CD14-positive monocyte (primary cell): ENCODE measurements at regions not wholly inside any gene's neighbourhood (a gene's known extent, or its start where the extent isn't known, plus 50 kb on each side); places are given as distances from the start of the nearest gene placed in this dataset.

Experiments used
- DNase-seq, 3 donors: peaks; one replicate each; pipeline ENCODE4 v3.0.0-alpha.2; 2011 to 2022
- H2AFZ ChIP-seq: 2 replicates; pipeline ENCODE4 v1.6.0; 2012; ENCODE audit warnings: mild to moderate bottlenecking, low read depth, low read length, inconsistent platforms; ENCODE audit not compliant: insufficient read depth, poor library complexity, severe bottlenecking
- H3K27ac ChIP-seq, 2 donors: 1 replicate in 1 of 2; 2 replicates in 1 of 2; pipeline ENCODE4 v1.5.1; 2012 to 2013; ENCODE audit warnings: low read length in 2 of 2, control low read depth in 1 of 2, inconsistent platforms in 1 of 2, low read depth in 1 of 2, mild to moderate bottlenecking in 1 of 2
- H3K27me3 ChIP-seq, 2 donors: one replicate each; pipeline versions ENCODE4 v1.6.0 to v1.6.1; 2011 to 2013; ENCODE audit warnings: low read length in 2 of 2; ENCODE audit not compliant: control insufficient read depth in 2 of 2, insufficient read depth in 2 of 2
- H3K36me3 ChIP-seq, 2 donors: replicated peaks in 1 of 2; 1 replicate in 1 of 2; 2 replicates in 1 of 2; pipeline versions ENCODE4 v1.5.1 to v1.6.1; 2012 to 2013; ENCODE audit warnings: low read length in 2 of 2, control low read depth in 1 of 2, inconsistent platforms in 1 of 2, mild to moderate bottlenecking in 1 of 2; ENCODE audit not compliant: insufficient read depth in 2 of 2, control insufficient read depth in 1 of 2
- H3K4me1 ChIP-seq, 2 donors: 1 replicate in 1 of 2; 2 replicates in 1 of 2; pipeline versions ENCODE4 v1.5.1 to v1.6.1; 2012 to 2013; ENCODE audit warnings: low read length in 2 of 2, control low read depth in 1 of 2, inconsistent platforms in 1 of 2, mild to moderate bottlenecking in 1 of 2, moderate library complexity in 1 of 2; ENCODE audit not compliant: insufficient read depth in 2 of 2, control insufficient read depth in 1 of 2
- H3K4me2 ChIP-seq: replicated peaks from 2 replicates; pipeline ENCODE3; 2012; ENCODE audit warnings: low read length, moderate library complexity, mild to moderate bottlenecking; ENCODE audit not compliant: poor library complexity, severe bottlenecking; ENCODE audit errors: extremely low read depth
- H3K4me3 ChIP-seq, 3 experiments: fragments of 200-600 bp in 1 of 3; sonication (generic) in 1 of 3; replicated peaks in 1 of 3; 1 replicate in 2 of 3; 2 replicates in 1 of 3; pipeline ENCODE4 v1.5.1; 2011 to 2013; ENCODE audit warnings: low read length in 3 of 3, mild to moderate bottlenecking in 3 of 3, control low read depth in 2 of 3, low read depth in 2 of 3, inconsistent platforms in 1 of 3, moderate library complexity in 1 of 3
- H3K79me2 ChIP-seq: 2 replicates; pipeline ENCODE4 v1.6.0; 2012; ENCODE audit warnings: mild to moderate bottlenecking, control low read depth, inconsistent platforms, low read length, moderate library complexity; ENCODE audit not compliant: insufficient read depth
- H3K9ac ChIP-seq: 2 replicates; pipeline ENCODE4 v1.6.0; 2017; ENCODE audit warnings: low read length, mild to moderate bottlenecking; ENCODE audit not compliant: insufficient read depth, poor library complexity, severe bottlenecking
- H3K9me3 ChIP-seq, 2 donors: replicated peaks in 1 of 2; 1 replicate in 1 of 2; 2 replicates in 1 of 2; pipeline versions ENCODE4 v1.5.1 to v1.6.1; 2012 to 2013; ENCODE audit warnings: low read length in 2 of 2, control low read depth in 1 of 2; ENCODE audit not compliant: control insufficient read depth in 1 of 2, insufficient read depth in 1 of 2
- H4K20me1 ChIP-seq: 2 replicates; pipeline ENCODE4 v1.6.0; 2012; ENCODE audit warnings: mild to moderate bottlenecking, low read length, control low read depth, moderate library complexity; ENCODE audit not compliant: insufficient read depth
- H3K27ac Mint-ChIP-seq, 7 donors: one replicate each; pipeline ENCODE4 v1.8.0; 2020; ENCODE audit warnings: mild to moderate bottlenecking in 7 of 7, mixed read lengths in 7 of 7, moderate library complexity in 6 of 7, inconsistent platforms in 2 of 7
- H3K27me3 Mint-ChIP-seq, 3 donors: one replicate each; pipeline ENCODE4 v1.8.0; 2021 to 2022; ENCODE audit warnings: low read depth in 3 of 3, mild to moderate bottlenecking in 3 of 3, mixed read lengths in 3 of 3, moderate library complexity in 3 of 3, inconsistent platforms in 1 of 3
- H3K36me3 Mint-ChIP-seq, 2 donors: one replicate each; pipeline ENCODE4 v1.8.0; 2020; ENCODE audit warnings: mixed read lengths in 2 of 2, inconsistent platforms in 1 of 2, mild to moderate bottlenecking in 1 of 2
- H3K4me1 Mint-ChIP-seq: one replicate; pipeline ENCODE4 v1.8.0; 2020; ENCODE audit warnings: mild to moderate bottlenecking, mixed read lengths
- H3K4me3 Mint-ChIP-seq, 2 donors: one replicate each; pipeline ENCODE4 v1.8.0; 2020; ENCODE audit warnings: mild to moderate bottlenecking in 2 of 2, mixed read lengths in 2 of 2, moderate library complexity in 1 of 2
- H3K9me3 Mint-ChIP-seq, 7 donors: one replicate each; pipeline ENCODE4 v1.8.0; 2020 to 2022; ENCODE audit warnings: mixed read lengths in 7 of 7, mild to moderate bottlenecking in 6 of 7, moderate library complexity in 6 of 7, inconsistent platforms in 2 of 7
- WGBS: methylation state at CpG from one replicate; pipeline ENCODE4 v1.1.5; 2013; ENCODE audit warnings: missing lambda C conversion rate; ENCODE audit not compliant: insufficient coverage; 5-methylcytosine and 5-hydroxymethylcytosine counted together
- intact Hi-C, 2 donors: fragments of 100-400 bp; cut with micrococcal nuclease; formaldehyde crosslinking; loops; one replicate each; pipeline versions ENCODE4 v1.15.0 to v1.15.1; 2023
- TF ChIP-seq, protein P1 (sequence below): fragments of 200-600 bp; IDR thresholded peaks from one replicate; pipeline ENCODE4 v1.8.0; 2022; ENCODE audit warnings: antibody characterized with exemption, mild to moderate bottlenecking

DNA sequence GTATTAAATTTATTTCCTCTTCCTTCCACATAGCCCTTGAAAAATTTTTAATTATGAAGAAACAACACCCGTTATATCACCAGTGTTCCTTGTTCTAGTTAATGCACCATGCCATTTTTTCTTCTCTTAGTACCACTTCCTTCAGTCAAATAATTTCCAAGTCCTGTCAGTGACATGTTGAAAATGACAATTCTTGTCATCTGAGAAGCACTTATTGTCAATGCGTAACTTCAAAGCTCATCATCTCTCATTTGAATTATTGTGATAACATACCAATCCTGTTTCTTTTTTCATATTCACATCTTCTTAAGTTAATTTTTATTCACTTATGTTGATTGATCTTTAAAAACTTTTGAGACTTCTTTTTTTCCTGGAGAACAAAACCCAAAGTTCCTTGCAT is 320.4 kb downstream of the ASXL3 start:
- no peaks in the 10 kb centered on the region for H3K79me2 ChIP-seq
- Mint-ChIP-seq H3K36me3 (no peaks in the 10 kb centered on the region), H3K4me1 (no peaks in the 10 kb centered on the region), H3K9me3 (peaks cover 5 to 10% (median 8%) of the 10 kb centered on the region in 7 donors), H3K27ac (no peak overlapping the region), H3K27me3 (no peaks in the 10 kb centered on the region), H3K4me3 (no peak overlapping the region)
- H2AFZ ChIP-seq, result no peak overlapping the region
- no peaks in the 10 kb centered on the region for H4K20me1 ChIP-seq
- no peak overlapping the region for H3K27ac ChIP-seq
- H3K4me3 ChIP-seq, result no peak overlapping the region
- DNase-seq, result no peak
- H3K27me3 ChIP-seq, result no peaks in the 10 kb centered on the region
- intact Hi-C loops, result no loop called here
- no peaks in the 10 kb centered on the region for H3K4me1 ChIP-seq
- TF ChIP-seq, protein P1, sequence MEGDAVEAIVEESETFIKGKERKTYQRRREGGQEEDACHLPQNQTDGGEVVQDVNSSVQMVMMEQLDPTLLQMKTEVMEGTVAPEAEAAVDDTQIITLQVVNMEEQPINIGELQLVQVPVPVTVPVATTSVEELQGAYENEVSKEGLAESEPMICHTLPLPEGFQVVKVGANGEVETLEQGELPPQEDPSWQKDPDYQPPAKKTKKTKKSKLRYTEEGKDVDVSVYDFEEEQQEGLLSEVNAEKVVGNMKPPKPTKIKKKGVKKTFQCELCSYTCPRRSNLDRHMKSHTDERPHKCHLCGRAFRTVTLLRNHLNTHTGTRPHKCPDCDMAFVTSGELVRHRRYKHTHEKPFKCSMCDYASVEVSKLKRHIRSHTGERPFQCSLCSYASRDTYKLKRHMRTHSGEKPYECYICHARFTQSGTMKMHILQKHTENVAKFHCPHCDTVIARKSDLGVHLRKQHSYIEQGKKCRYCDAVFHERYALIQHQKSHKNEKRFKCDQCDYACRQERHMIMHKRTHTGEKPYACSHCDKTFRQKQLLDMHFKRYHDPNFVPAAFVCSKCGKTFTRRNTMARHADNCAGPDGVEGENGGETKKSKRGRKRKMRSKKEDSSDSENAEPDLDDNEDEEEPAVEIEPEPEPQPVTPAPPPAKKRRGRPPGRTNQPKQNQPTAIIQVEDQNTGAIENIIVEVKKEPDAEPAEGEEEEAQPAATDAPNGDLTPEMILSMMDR, result no peak
- H3K4me2 ChIP-seq, result no peak overlapping the region
- WGBS, result 67% methylated on average over 1 of the region's 2 CpGs
- H3K9me3 ChIP-seq, result peaks cover 8 to 17% of the 10 kb centered on the region in 2 donors
- H3K9ac ChIP-seq, result no peak overlapping the region
- no peaks in the 10 kb centered on the region for H3K36me3 ChIP-seq

DNA sequence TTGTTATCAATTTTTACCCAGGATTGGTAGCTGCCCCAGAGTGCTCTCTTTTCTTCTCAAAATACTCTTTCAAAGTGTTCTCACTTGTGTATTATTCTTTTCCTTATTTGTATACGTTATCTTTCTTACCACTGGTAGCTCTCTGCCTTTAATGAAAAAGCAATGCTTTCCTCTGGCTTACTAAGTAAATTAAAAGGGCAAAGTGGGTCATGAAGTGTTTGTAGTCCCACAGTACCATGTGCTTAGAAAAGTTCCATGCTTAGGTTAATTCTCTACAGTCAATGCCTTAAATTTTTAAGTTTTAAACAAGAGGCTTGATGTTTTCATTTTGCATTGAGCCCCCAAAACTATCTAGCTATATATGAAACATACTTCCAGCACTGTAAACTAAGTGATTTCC is 300.2 kb downstream of the ASXL3 start:
- Mint-ChIP-seq H3K9me3 (no peaks in the 10 kb centered on the region), H3K4me3 (no peak overlapping the region), H3K36me3 (no peaks in the 10 kb centered on the region), H3K27ac (no peak overlapping the region), H3K27me3 (peaks cover 0 to 4% (median 0%) of the 10 kb centered on the region in 3 donors), H3K4me1 (no peaks in the 10 kb centered on the region)
- no peaks in the 10 kb centered on the region for H3K79me2 ChIP-seq
- no peak overlapping the region for H3K27ac ChIP-seq
- intact Hi-C loops, result no loop called here
- H3K9me3 ChIP-seq, result no peaks in the 10 kb centered on the region
- H2AFZ ChIP-seq, result no peak overlapping the region
- no peaks in the 10 kb centered on the region for H4K20me1 ChIP-seq
- no peaks in the 10 kb centered on the region for H3K36me3 ChIP-seq
- no peak overlapping the region for H3K4me2 ChIP-seq
- H3K4me1 ChIP-seq, result no peaks in the 10 kb centered on the region
- DNase-seq, result no peak
- H3K9ac ChIP-seq, result no peak overlapping the region
- H3K4me3 ChIP-seq, result no peak overlapping the region
- WGBS, result no CpG with 5 or more reads among the region's 1 CpG
- TF ChIP-seq, protein P1, result no peak
- H3K27me3 ChIP-seq, result no peaks in the 10 kb centered on the region
